ENCODE measurements at regions not wholly inside any gene's neighbourhood (a gene's known extent, or its start where the extent isn't known, plus 50 kb on each side); places are given as distances from the start of the nearest gene placed in this dataset.

- ATAC-seq, result no peak
- intact Hi-C loops (cut with DNase I), result no loop called here
These were observed 265.7 kb downstream of the BCL11B start for GRCh38 chr14:99006276-99006675.

DNA sequence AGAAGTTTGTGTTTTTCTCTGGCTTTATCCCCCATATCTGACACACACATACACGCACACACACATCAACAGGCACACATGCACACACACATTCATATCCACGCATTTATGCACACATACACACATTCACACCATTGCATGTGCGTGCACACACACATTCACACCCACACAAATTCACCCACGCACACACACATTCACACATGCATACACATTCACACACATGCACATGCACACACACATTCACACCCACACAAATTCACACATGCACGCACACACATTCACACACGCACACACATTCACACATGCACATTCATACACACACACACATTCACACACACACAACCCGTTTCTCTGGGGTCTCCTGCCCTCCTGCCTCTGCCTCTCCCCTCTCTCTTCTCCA, 264.2 kb downstream of the BCL11B start:
- DNase-seq (ENCODE audit: missing footprints) (no peak), ATAC-seq (no peak)
- intact Hi-C loops (cut with DNase I), result no loop called here

More at GRCh38 chr14:99006276-99006675, 265.7 kb downstream of the BCL11B start:
- no peak for DNase-seq (ENCODE audit: missing footprints)

DNA sequence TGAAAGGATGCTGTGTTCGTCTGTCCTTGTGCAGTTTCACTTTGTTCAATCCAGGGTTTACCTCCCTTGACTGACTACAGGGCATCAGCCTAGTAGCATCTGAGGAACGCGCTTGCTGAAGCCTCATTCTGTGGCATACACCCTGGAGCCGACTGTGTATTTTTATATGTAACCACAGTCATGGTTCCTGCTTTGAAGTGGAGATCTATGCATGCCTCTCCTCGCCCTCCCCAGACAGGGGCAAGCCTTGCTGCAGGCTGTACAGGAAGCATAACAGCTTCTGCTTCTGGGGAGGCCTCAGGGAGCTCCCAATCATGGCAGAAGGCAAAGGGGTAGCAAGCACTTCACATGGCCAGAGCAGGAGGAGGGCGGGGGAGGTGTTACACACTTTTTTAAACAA, 262.1 kb downstream of the BCL11B start:
- intact Hi-C loops (cut with DNase I), result no loop called here
- ATAC-seq, result no peak

DNA sequence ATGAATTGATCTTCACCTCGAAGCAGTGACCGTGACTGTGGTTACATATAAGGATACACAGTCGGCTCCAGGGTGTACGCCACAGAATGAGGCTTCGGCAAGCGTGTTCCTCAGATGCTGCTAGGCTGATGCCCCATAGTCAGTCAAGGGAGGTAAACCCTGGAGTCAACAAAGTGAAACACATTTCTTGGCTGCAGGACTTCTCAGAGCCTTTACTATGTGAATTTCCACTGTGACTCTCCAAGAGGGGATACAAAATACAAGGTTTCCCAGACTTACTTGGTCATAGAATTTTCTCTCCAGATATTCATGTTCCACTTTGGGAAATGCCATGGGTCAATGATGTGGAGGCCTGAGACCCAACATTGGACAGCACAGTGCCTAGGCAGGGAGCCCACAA, 260.6 kb downstream of the BCL11B start:
- no peak for DNase-seq (ENCODE audit: missing footprints)
- intact Hi-C loops (cut with DNase I), result no loop called here
- no peak for ATAC-seq

More for the DNA sequence above, 262.1 kb downstream of the BCL11B start:
- no peak for DNase-seq (ENCODE audit: missing footprints)

- ATAC-seq (no peak), DNase-seq (ENCODE audit: missing footprints) (no peak)
- intact Hi-C loops (cut with DNase I), result no loop called here
These were observed 259.3 kb downstream of the BCL11B start for GRCh38 chr14:99012703-99013102.

- ATAC-seq (no peak), DNase-seq (ENCODE audit: missing footprints) (no peak)
- intact Hi-C loops (cut with DNase I), result no loop called here
These were observed 256.2 kb downstream of the BCL11B start for GRCh38 chr14:99015833-99016232.

GRCh38 chr14:99023371-99023770, 248.6 kb downstream of the BCL11B start:
- intact Hi-C loops (cut with DNase I), result no loop called here
- ATAC-seq (no peak), DNase-seq (ENCODE audit: missing footprints) (no peak)

GRCh38 chr14:99024926-99025325, 247.1 kb downstream of the BCL11B start:
- DNase-seq (ENCODE audit: missing footprints), result no peak
- no peak for ATAC-seq
- intact Hi-C loops (cut with DNase I), result no loop called here

DNA sequence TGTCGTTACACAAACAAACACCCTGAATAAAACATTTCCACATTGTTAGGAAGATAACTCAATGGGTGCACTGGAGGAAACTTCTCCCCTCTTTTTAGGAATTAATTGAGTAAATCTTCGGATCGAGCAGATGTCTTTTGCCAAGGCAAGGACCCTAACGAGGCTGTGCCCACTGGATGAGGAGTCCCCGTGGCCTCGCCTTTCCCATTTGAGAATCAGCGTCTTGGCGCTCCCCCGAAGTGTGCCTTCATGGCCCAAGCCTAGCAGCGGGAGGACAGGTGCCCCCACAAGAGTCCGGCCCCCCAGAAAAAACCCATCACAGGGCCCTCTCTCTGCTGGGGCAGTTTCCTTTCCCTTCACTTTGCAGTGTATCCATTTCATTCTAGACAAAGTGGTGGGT, 246.6 kb downstream of the BCL11B start:
- ATAC-seq (no peak), DNase-seq (ENCODE audit: missing footprints) (no peak)
- intact Hi-C loops (cut with DNase I), result no loop called here

DNA sequence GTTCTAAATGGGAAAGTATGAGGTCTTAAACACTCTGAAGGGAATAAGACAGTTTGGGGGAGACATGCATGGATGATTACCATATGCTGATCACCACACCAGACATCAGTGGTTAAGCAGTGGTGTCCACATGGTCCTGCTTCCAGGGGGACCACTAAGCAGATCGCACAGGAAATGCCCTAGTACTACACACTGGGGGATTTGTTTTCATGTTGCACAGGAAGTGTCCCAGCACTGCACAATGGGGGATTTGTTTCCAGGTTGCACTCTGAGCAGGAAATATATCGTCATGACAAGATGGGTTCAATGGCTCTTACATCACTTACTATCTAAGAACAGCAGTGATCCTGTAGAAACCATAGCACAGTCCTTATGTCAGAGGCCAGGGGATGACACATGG, 245.5 kb downstream of the BCL11B start:
- no peak for ATAC-seq
- DNase-seq (ENCODE audit: missing footprints), result no peak
- intact Hi-C loops (cut with DNase I), result no loop called here

GRCh38 chr14:99028041-99028440, 244.0 kb downstream of the BCL11B start:
- ATAC-seq (no peak), DNase-seq (ENCODE audit: missing footprints) (no peak)
- intact Hi-C loops (cut with DNase I), result no loop called here

DNA sequence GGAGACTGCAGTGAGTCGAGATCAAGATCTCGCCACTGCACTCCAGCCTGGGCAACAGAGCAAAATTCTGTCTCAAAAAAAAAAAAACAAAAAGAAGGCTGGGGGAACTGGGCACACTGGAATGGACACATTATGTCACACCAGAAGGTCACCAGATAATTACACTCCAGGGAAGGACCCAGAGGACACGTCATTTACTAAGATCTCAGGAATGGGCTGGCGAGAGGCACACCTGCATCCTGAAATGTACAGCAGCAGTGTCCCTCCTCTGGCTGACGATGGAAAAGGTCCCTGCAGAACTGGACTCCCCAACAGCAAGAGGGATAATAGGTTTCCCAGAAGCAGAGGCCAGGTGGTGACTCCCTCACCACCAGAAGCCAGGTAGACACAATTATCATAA, 243.5 kb downstream of the BCL11B start:
- intact Hi-C loops (cut with DNase I), result no loop called here
- no peak for ATAC-seq
- DNase-seq (ENCODE audit: missing footprints), result no peak

DNA sequence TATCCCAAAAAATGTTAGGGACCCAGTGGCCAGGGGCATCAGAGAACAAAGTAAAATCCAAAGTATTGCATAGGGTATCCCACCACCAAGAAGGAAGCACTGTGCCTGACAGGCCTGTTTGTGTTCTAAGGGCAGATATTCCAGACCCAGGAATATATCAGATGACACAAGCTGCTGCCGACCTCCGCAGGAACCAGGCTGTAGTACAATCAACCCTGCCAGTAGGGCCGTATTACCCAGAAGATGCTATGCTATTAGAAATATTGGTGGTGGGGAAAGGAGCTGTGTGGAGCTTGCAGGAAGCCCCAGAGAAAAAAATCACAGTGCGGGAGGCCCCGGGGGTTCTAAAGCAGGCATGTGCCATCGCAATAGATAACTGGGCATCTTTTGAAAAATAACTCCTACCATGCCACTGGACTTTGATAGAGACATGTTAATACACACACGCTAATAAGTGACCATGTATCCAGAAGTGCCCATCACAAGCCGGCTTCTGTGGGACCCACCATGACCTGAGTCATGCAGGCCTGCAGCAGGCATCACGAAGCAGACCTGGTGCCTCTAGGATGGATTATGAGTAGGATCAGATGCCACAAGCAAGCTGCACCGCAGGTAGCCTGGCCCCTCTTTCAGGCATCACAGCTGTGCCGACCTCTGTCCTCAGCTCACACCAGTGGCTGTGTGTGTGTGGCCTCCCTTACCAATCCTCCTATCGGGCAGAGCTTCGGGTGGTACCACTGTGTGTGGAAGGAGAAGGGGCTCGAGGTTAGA, 242.7 kb downstream of the BCL11B start:
- DNase-seq (ENCODE audit: missing footprints) (no peak), ATAC-seq (no peak)
- intact Hi-C loops (cut with DNase I), result no loop called here

DNA sequence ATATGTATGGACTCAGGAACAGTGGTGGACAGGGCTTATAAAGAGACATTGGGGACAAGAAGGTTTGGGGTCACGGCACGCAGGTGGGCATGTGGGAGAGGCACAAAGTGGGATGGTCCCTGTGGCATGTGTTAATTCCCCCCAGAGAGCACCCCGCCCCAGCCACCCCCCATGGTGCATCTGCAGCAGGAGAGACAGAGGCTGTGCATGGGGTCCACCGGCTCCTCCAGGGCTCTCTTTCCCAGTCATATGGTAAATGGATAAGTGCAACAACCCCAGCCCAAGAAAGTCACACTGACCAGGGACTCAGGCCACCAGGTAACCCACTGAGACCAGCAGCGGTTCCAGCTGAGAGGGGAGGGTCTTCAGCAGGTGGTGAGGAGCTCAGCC, 242.1 kb downstream of the BCL11B start:
- ATAC-seq (no peak), DNase-seq (ENCODE audit: missing footprints) (no peak)
- intact Hi-C loops (cut with DNase I), result no loop called here

- no peak for ATAC-seq
- intact Hi-C loops (cut with DNase I), result no loop called here
- DNase-seq (ENCODE audit: missing footprints), result no peak
These were observed 241.5 kb downstream of the BCL11B start for GRCh38 chr14:99030454-99030853.

DNA sequence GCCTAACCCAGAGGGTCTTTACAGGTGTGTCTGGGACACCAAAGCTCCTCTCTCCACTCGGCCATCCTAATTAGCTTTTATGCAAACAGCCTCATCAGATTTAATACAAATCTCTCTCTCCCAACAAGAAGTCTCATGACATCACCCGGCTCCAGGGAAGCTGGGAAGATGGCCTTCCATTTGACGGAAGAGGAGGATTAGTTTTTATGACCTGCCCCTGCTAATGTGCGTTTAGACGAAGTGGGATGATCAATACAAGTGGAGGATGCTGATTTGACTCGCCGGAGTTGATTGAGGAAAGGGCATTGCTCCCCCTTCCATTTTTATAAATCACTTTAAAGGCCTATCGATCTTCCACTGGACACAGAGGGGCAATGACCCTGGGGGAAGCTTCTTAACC, 239.2 kb downstream of the BCL11B start:
- intact Hi-C loops (cut with DNase I), result no loop called here
- ATAC-seq (no peak), DNase-seq (ENCODE audit: missing footprints) (no peak)

GRCh38 chr14:99033951-99034350, 238.0 kb downstream of the BCL11B start:
- no peak for ATAC-seq
- DNase-seq (ENCODE audit: missing footprints), result no peak
- intact Hi-C loops (cut with DNase I), result no loop called here

- DNase-seq (ENCODE audit: missing footprints) (no peak), ATAC-seq (no peak)
- intact Hi-C loops (cut with DNase I), result no loop called here
These were observed 237.3 kb downstream of the BCL11B start for GRCh38 chr14:99034711-99035171.

DNA sequence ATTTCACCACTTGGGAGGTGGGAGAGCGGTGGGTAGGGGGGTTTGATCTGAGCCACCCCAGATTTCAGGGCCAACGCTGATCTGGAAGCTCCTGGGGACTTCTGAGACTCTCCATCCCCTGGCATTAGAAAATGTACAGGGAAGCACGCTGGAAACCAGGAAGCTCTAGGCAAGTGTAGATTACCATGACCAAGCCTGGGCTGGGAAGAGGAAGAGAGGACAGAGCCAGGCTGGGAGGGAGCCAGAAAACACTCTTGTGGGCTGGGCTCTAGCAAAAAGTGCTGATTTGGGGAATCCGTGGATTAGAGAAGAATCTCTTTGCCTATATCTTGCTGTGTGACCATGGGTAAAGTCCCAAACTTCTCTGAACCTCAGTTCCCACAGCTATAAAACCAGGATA, 236.7 kb downstream of the BCL11B start:
- ATAC-seq, result peak; percentile 68
- DNase-seq (ENCODE audit: missing footprints), result peak; percentile 80
- intact Hi-C loops (cut with DNase I), result no loop called here

GRCh38 chr14:99035712-99036610, 236.0 kb downstream of the BCL11B start:
- intact Hi-C loops (cut with DNase I), result no loop called here
- DNase-seq (ENCODE audit: missing footprints) (peak; percentile 91), ATAC-seq (peak; percentile 96)

Data from Right ventricle myocardium inferior (tissue), 1 donor.